HEK293 (cell line): ENCODE measurements at regions not wholly inside any gene's neighbourhood (a gene's known extent, or its start where the extent isn't known, plus 50 kb on each side); places are given as distances from the start of the nearest gene placed in this dataset.

Source experiments
- GLIS2 ChIP-seq: fragments of 450-650 bp; formaldehyde crosslinking; IDR thresholded peaks from 2 replicates; pipeline ENCODE4 v1.5.1; 2016; ENCODE audit warnings: missing biosample characterization, missing genetic modification characterization
- KLF7 ChIP-seq: fragments of 450-650 bp; formaldehyde crosslinking; IDR thresholded peaks from 2 replicates; pipeline ENCODE4 v1.5.1; 2016; ENCODE audit warnings: missing biosample characterization, missing genetic modification characterization, borderline replicate concordance
- WT1 ChIP-seq: fragments of 450-650 bp; formaldehyde crosslinking; IDR thresholded peaks from 2 replicates; pipeline ENCODE4 v1.5.1; 2016; ENCODE audit warnings: missing biosample characterization, missing genetic modification characterization
- ZBTB17 ChIP-seq: fragments of 450-650 bp; formaldehyde crosslinking; IDR thresholded peaks from 2 replicates; pipeline ENCODE4 v1.5.1; 2016; ENCODE audit warnings: missing biosample characterization, missing genetic modification characterization
- ZBTB7A ChIP-seq: fragments of 450-650 bp; formaldehyde crosslinking; IDR thresholded peaks from 2 replicates; pipeline ENCODE4 v1.5.1; 2016; ENCODE audit warnings: low read depth, missing biosample characterization, missing genetic modification characterization
- ZFP41 ChIP-seq: fragments of 450-650 bp; formaldehyde crosslinking; IDR thresholded peaks from 2 replicates; pipeline ENCODE4 v1.5.1; 2016; ENCODE audit warnings: missing biosample characterization, missing genetic modification characterization, borderline replicate concordance
- ZNF133 ChIP-seq: fragments of 450-650 bp; formaldehyde crosslinking; IDR thresholded peaks from 2 replicates; pipeline ENCODE4 v1.5.1; 2016; ENCODE audit warnings: missing biosample characterization, missing genetic modification characterization
- ZNF350 ChIP-seq: fragments of 450-650 bp; formaldehyde crosslinking; IDR thresholded peaks from 2 replicates; pipeline ENCODE4 v1.5.0; 2017; ENCODE audit warnings: missing biosample characterization, mild to moderate bottlenecking, missing genetic modification characterization
- ZNF48 ChIP-seq: fragments of 450-650 bp; formaldehyde crosslinking; IDR thresholded peaks from 2 replicates; pipeline ENCODE4 v1.5.1; 2016; ENCODE audit warnings: missing biosample characterization, missing genetic modification characterization
- ZNF596 ChIP-seq: fragments of 450-650 bp; IDR thresholded peaks from 2 replicates; pipeline ENCODE4 v1.5.0; 2018; ENCODE audit warnings: missing biosample characterization, mild to moderate bottlenecking, missing genetic modification characterization, moderate library complexity
- TF ChIP-seq, protein P1 (sequence below): fragments of 450-650 bp; formaldehyde crosslinking; conservative IDR thresholded peaks from 2 replicates; pipeline ENCODE4 v1.5.1; 2016; ENCODE audit warnings: low read depth, missing biosample characterization, missing genetic modification characterization
- TF ChIP-seq, protein P2 (sequence below): sonication (generic); formaldehyde crosslinking; IDR thresholded peaks from 2 replicates; pipeline ENCODE4 v1.8.1; 2022; ENCODE audit warnings: mild to moderate bottlenecking, moderate library complexity, missing genetic modification reagents
- TF ChIP-seq, protein P3 (sequence below): fragments of 450-650 bp; formaldehyde crosslinking; IDR thresholded peaks from 2 replicates; pipeline ENCODE4 v1.5.1; 2016; ENCODE audit warnings: missing biosample characterization, missing genetic modification characterization, borderline replicate concordance
- TF ChIP-seq, protein P4 (sequence below): fragments of 450-650 bp; formaldehyde crosslinking; IDR thresholded peaks from 2 replicates; pipeline ENCODE4 v1.5.1; 2016; ENCODE audit warnings: missing biosample characterization, missing genetic modification characterization
- TF ChIP-seq, protein P5 (sequence below): fragments of 450-650 bp; formaldehyde crosslinking; IDR thresholded peaks from 2 replicates; pipeline ENCODE4 v1.5.1; 2016; ENCODE audit warnings: missing biosample characterization, missing genetic modification characterization

DNA sequence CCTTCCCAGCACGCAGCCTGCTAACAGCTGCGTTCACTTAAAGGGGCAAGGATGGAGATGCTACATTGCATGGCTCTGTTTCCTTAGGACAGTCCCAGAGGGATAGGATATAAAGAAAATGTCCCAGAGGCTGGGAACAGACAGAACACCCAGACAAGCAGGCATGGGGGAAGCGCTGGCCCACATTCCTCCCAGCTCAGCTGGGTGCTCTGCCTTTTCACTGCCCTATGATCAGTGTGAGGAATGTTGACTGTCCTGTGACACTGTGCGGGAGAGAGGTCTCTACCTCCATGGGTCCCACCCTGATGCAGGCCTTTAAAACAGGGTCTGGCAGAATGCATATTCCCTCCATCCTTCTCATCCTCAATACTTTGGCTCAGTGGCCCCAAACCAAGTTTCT, 459.4 kb upstream of the DMAC1 start (continued):
- TF ChIP-seq, protein P1, sequence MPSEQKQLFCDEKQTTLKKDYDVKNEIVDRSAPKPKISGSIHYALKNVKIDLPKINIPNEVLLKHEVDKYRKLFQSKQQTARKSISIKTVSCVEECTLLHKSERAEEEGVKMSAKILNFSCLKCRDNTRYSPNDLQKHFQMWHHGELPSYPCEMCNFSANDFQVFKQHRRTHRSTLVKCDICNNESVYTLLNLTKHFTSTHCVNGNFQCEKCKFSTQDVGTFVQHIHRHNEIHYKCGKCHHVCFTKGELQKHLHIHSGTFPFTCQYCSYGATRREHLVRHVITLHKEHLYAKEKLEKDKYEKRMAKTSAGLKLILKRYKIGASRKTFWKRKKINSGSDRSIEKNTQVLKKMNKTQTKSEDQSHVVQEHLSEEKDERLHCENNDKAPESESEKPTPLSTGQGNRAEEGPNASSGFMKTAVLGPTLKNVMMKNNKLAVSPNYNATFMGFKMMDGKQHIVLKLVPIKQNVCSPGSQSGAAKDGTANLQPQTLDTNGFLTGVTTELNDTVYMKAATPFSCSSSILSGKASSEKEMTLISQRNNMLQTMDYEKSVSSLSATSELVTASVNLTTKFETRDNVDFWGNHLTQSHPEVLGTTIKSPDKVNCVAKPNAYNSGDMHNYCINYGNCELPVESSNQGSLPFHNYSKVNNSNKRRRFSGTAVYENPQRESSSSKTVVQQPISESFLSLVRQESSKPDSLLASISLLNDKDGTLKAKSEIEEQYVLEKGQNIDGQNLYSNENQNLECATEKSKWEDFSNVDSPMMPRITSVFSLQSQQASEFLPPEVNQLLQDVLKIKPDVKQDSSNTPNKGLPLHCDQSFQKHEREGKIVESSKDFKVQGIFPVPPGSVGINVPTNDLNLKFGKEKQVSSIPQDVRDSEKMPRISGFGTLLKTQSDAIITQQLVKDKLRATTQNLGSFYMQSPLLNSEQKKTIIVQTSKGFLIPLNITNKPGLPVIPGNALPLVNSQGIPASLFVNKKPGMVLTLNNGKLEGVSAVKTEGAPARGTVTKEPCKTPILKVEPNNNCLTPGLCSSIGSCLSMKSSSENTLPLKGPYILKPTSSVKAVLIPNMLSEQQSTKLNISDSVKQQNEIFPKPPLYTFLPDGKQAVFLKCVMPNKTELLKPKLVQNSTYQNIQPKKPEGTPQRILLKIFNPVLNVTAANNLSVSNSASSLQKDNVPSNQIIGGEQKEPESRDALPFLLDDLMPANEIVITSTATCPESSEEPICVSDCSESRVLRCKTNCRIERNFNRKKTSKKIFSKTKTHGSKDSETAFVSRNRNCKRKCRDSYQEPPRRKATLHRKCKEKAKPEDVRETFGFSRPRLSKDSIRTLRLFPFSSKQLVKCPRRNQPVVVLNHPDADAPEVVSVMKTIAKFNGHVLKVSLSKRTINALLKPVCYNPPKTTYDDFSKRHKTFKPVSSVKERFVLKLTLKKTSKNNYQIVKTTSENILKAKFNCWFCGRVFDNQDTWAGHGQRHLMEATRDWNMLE (tag by site-specific recombination) = no peak
- TF ChIP-seq, protein P2, sequence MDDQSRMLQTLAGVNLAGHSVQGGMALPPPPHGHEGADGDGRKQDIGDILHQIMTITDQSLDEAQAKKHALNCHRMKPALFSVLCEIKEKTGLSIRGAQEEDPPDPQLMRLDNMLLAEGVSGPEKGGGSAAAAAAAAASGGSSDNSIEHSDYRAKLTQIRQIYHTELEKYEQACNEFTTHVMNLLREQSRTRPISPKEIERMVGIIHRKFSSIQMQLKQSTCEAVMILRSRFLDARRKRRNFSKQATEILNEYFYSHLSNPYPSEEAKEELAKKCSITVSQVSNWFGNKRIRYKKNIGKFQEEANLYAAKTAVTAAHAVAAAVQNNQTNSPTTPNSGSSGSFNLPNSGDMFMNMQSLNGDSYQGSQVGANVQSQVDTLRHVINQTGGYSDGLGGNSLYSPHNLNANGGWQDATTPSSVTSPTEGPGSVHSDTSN (CRISPR knock-in tag) = no peak
- TF ChIP-seq ZNF350 (tag by site-specific recombination) (no peak), ZNF596 (tag by site-specific recombination) (no peak), GLIS2 (no peak), ZNF48 (tag by site-specific recombination) (no peak), ZNF133 (tag by site-specific recombination) (no peak), ZBTB7A (tag by site-specific recombination) (no peak), ZBTB17 (tag by site-specific recombination) (no peak), ZFP41 (tag by site-specific recombination) (no peak), KLF7 (tag by site-specific recombination) (no peak), WT1 (no peak)
- TF ChIP-seq, protein P3, sequence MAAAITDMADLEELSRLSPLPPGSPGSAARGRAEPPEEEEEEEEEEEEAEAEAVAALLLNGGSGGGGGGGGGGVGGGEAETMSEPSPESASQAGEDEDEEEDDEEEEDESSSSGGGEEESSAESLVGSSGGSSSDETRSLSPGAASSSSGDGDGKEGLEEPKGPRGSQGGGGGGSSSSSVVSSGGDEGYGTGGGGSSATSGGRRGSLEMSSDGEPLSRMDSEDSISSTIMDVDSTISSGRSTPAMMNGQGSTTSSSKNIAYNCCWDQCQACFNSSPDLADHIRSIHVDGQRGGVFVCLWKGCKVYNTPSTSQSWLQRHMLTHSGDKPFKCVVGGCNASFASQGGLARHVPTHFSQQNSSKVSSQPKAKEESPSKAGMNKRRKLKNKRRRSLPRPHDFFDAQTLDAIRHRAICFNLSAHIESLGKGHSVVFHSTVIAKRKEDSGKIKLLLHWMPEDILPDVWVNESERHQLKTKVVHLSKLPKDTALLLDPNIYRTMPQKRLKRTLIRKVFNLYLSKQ (tag by site-specific recombination) = no peak
- TF ChIP-seq, protein P4, sequence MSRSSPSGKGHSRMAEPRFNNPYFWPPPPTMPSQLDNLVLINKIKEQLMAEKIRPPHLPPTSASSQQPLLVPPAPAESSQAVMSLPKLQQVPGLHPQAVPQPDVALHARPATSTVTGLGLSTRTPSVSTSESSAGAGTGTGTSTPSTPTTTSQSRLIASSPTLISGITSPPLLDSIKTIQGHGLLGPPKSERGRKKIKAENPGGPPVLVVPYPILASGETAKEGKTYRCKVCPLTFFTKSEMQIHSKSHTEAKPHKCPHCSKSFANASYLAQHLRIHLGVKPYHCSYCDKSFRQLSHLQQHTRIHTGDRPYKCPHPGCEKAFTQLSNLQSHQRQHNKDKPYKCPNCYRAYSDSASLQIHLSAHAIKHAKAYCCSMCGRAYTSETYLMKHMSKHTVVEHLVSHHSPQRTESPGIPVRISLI (tag by site-specific recombination) = no peak
- TF ChIP-seq, protein P5, sequence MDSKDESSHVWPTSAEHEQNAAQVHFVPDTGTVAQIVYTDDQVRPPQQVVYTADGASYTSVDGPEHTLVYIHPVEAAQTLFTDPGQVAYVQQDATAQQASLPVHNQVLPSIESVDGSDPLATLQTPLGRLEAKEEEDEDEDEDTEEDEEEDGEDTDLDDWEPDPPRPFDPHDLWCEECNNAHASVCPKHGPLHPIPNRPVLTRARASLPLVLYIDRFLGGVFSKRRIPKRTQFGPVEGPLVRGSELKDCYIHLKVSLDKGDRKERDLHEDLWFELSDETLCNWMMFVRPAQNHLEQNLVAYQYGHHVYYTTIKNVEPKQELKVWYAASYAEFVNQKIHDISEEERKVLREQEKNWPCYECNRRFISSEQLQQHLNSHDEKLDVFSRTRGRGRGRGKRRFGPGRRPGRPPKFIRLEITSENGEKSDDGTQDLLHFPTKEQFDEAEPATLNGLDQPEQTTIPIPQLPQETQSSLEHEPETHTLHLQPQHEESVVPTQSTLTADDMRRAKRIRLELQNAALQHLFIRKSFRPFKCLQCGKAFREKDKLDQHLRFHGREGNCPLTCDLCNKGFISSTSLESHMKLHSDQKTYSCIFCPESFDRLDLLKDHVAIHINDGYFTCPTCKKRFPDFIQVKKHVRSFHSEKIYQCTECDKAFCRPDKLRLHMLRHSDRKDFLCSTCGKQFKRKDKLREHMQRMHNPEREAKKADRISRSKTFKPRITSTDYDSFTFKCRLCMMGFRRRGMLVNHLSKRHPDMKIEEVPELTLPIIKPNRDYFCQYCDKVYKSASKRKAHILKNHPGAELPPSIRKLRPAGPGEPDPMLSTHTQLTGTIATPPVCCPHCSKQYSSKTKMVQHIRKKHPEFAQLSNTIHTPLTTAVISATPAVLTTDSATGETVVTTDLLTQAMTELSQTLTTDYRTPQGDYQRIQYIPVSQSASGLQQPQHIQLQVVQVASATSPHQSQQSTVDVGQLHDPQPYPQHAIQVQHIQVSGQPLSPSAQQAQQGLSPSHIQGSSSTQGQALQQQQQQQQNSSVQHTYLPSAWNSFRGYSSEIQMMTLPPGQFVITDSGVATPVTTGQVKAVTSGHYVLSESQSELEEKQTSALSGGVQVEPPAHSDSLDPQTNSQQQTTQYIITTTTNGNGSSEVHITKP = no peak
- TF ChIP-seq, all 188 proteins: peak for 0
